ENCODE measurements at regions not wholly inside any gene's neighbourhood (a gene's known extent, or its start where the extent isn't known, plus 50 kb on each side); places are given as distances from the start of the nearest gene placed in this dataset.

DNA sequence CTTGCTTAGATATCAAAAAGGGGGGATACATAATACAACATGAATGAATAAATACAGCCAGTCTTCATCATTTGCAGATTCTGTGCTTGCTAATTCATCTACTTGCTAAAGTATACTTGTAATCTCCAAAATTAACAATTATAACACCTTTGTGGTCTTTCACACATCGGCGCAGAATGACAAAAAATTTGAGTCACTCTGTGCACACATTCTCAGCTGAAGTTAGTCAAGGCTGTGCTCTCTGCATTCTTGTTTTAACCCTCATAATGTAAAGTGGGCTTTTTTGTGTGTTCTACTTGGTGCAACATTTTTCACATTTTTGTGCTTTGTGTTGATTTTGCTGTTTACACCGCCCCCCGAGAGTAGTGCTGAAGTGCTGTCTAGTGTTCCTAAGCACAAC lies 65.8 kb upstream of the GPRIN3 start:
- TF ChIP-seq CTCF (IDR thresholded peaks at IDR 0.05) (no peak), POLR2AphosphoS5 (IDR thresholded peaks at IDR 0.05) (no peak), EP300 (IDR thresholded peaks at IDR 0.05) (no peak), POLR2A (IDR thresholded peaks at IDR 0.05) (no peak)
